NOMO-1 treated with dmso at 0.1 percent for 144 hours (cell line): ENCODE measurements at regions not wholly inside any gene's neighbourhood (a gene's known extent, or its start where the extent isn't known, plus 50 kb on each side); places are given as distances from the start of the nearest gene placed in this dataset.

ENCODE experiments used
- DNase-seq: peaks from one replicate; lab custom pipeline; 2025; ENCODE audit not compliant: unreplicated experiment; lab: John Stamatoyannopoulos, UW

DNA sequence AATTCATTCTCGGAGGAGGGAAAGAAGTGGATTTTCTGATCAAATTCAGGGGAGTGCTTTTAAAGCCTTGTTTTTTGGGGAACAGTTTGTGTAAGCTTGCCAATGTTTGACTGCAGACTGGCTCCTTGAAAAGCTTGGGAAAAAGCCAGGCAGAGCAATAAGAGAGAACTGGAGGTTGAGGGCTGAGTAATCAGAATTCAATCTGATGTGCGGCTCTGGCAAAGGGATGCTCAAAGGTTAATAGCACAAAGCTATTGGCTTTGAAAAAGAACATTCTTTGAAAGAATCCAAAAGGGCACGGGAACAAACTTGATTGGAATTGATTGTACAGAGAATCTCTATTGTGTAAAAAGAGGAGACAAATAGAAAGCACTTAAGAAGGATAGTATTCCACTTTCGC lies 279.3 kb downstream of the YTHDC2 start:
- DNase-seq: no peak

DNA sequence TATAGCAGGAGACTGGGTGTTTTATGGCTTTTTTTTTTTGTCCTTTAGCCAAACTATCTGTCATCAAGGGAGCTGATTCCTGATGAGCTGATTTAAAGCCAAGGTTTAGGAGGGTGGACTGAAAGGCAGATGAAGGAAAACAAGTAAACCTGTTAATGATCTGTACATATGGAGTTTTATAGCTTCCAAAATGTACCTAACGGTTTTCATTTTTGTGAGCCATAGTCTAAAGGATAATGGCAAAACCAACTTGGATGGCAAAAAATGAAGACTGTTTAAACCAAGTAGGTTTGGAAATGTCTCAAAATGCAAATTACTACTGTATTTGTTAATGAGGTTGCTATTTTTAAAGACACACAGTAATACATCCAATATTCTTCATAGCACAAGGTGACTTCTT lies 281.5 kb downstream of the YTHDC2 start:
- no peak for DNase-seq

- DNase-seq: no peak
Observed at GRCh38 chr5:113800686-113801085, 287.2 kb downstream of the YTHDC2 start.

DNA sequence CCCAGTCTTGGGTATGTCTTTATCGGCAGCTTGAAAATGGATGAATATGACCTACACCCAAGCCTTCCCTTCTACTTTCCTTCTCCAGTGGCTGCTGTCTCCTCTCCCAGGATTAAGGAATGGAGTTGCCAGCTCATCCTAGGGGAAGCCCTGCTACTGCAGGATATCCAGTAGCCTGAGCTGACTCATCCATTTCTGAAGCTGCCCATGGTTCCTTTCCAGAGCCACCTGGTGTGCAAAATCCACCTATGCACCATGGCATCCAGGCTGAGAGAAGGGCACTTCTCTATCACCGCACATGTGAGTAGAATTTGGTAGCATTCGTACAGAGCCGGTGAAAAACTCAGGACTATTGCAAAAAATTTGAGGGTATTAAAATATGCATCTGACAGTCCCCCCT lies 290.8 kb downstream of the YTHDC2 start:
- no peak for DNase-seq

GRCh38 chr5:113804943-113805342 lies 291.4 kb downstream of the YTHDC2 start:
- DNase-seq: no peak

- DNase-seq: no peak
Observed at GRCh38 chr5:113806250-113806649, 292.8 kb downstream of the YTHDC2 start.

GRCh38 chr5:113806904-113807303 lies 293.4 kb downstream of the YTHDC2 start:
- no peak for DNase-seq

DNA sequence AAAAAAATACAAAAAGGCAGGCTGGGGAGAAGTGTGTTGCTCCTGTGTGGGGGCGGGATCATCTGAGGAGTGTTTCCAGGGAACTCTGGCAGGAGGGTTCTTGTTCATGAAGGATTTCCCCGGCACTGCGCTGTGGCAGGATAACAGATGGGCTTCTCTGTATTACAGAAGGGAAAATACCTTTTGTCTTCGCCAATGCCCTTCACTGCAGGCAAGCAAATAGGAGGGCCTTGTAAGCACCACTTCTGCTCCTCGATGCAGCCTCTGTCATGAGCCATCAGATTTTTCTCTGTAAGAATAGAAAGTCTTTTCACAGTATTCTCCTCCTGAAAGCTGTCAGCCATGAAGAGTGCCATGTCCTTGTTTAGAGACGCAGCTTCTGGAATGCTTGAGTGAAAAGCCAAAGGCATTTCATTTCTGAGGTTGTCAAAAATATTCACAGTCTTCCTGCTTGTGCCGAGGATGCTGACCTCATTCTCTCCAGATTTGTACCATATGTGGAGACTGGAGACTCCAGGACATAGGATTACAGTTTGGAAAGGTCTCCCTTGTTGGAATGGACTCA lies 294.0 kb downstream of the YTHDC2 start:
- no peak for DNase-seq

DNA sequence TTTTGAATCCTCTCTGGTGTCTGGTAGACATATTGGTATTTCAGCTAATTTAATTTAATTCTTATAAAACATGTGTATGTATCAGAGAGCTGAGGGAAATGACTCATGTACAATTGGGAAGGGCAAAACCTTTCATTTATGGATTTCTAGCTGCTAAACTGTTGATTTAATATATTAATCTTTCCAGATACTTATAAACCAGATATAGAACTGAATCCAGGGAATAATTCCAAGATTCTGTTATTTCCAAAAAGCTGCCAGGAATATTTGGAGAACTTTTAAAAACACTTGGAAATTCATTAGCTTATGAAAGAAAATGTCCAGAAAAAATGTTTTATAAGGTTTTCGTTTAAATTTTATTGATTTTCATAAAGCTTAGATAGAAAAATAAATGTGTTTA lies 295.5 kb downstream of the YTHDC2 start:
- DNase-seq: no peak

GRCh38 chr5:113809626-113810025 lies 296.1 kb downstream of the YTHDC2 start:
- DNase-seq: no peak

- DNase-seq: no peak
Observed at GRCh38 chr5:113813466-113813865, 300.0 kb downstream of the YTHDC2 start.

- no peak for DNase-seq
Observed at GRCh38 chr5:113817683-113818082, 304.2 kb downstream of the YTHDC2 start.

DNA sequence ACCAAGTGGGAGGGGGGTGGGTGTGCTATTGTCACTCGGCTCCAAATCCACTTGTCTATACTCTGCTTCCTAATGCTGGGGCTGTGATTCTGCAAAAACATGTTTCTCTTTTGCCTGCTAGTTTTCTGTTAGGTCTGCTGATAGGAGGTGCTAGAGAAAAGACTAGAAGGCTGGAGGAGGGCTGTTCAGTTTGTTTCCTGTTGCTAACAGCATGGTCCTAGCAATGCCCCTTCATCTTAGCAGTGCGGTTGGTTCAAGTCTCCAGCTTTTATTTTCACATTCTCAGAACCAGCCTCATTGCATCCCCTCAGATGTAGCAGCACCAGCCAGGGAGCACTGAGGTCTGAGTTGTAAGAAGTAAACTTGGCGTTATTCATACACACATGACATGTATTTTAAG lies 310.2 kb downstream of the YTHDC2 start:
- no peak for DNase-seq

GRCh38 chr5:113824307-113824706 lies 310.8 kb downstream of the YTHDC2 start:
- DNase-seq: no peak

DNA sequence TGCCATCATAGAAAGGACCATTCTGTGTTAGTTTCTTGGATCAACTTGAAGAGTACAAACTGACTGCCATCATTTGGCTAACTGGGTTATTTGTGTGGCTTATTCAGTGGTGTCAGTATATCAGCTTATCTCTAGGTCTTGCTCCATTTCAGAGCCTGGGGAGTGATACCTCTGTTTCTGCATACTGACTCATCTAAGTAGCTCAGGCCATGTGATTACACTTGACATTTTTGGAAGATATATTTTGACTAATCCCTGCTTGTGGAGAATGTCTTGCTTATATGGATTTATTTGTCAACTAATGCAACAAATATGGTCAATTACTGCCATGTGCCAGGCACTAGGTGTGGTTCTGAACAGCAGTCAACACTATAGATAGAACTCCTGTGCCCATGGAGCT lies 311.7 kb downstream of the YTHDC2 start:
- DNase-seq: no peak

DNA sequence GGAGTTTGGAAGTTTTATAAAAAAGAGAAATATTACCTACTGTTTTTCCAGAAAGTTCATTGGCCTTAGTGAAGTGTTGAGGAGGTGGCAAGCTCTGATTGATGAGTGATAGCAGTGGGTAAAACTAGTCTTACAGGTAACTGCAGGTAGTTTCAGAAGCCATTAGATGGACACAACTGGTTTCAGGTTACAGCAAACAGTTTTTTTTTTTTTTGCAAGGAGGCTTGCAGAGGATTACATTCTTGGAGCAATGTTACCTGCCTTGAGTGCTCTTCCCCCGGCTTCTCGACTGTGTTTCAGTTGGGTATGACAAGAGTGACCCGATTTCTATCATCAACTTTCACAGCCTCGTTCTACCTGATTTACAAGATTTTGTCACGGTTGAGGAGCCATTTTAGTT lies 333.4 kb downstream of the YTHDC2 start:
- DNase-seq: no peak

DNA sequence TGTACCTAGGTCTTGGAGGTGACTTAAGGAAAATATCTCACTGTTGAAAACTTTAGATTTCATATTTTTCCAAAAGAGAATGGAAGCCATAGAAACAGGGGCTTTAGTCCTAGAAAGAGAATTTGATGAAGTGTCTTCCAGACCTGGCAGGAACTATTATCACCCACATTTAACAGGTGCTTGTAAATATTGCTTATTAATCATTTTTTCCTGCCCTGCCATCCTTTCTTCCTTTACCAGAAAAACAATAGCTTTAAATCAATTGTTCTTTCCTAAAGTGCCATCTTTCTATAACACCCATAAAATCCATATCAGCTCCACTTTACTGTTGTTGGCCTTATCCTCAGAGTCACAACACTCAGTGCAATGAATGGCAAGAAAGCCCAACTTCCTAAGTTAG lies 350.9 kb downstream of the YTHDC2 start:
- no peak for DNase-seq

GRCh38 chr5:113866763-113867162 lies 353.3 kb downstream of the YTHDC2 start:
- no peak for DNase-seq

GRCh38 chr5:113869611-113870010 lies 356.1 kb downstream of the YTHDC2 start:
- DNase-seq: no peak

DNA sequence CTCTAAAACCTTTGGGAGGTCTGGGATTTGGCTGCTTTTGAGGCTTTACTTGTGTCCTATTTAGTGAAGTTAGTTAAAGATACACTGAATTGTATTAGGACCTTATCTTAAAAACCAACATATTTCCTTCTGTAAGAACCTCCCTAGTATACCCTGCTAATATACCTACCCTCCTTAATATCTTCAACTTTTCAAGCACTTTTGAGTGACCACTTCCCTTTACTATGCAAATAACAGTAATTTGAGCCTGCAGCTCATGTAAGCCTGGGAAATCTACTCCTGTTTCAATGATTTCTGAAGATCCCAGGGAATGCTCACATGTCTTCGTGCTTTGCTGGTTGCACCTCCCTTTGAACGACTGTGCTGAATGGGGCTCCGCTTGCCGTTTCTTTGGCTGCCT lies 358.5 kb downstream of the YTHDC2 start:
- DNase-seq: no peak

DNA sequence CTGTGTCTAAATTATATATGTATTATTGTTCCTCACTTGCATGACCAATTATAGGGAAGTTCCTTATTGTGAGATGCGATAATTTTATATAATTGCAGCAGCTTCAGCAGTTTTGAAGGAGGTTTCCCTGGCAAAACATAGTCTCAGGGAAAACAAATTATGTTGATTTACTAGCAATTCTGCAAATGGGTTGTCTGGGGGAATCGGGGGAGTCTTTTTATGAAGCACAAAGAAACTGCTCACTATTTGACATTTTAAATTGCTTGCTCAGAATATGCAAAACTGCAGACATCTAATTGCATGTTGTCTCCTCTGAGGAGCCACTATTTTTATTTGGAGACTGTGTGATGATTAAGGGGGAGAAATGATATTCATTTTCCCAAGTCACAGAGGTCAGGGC lies 361.6 kb downstream of the YTHDC2 start:
- DNase-seq: no peak

- DNase-seq: no peak
Observed at GRCh38 chr5:113891491-113891890, 378.0 kb downstream of the YTHDC2 start.

GRCh38 chr5:113896789-113897188 lies 383.3 kb downstream of the YTHDC2 start:
- no peak for DNase-seq

DNA sequence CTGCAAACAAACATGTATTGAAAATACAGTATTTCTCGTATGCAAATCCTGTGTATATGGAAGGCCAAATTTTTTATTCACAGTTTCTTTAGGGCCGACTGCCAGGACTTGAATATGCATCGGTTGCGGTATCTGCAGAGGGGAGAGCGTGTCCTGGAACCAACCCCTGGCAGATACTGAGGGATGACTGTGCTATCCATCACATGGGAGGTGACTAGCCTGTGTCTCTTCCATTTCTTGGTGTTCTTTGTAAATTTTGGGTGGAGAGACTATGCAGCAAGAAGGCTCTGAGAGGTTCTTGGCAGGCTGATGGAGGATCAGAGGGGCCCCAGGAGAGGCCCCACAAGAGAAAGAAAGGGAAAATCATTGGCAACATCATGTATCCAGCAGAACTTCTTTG lies 384.3 kb downstream of the YTHDC2 start:
- DNase-seq: no peak
